HG02571 (cell line): ENCODE measurements at regions not wholly inside any gene's neighbourhood (a gene's known extent, or its start where the extent isn't known, plus 50 kb on each side); places are given as distances from the start of the nearest gene placed in this dataset.
"Not testable (repeated sequence)": the region's sequence is repeated elsewhere in the genome, so short reads cannot be mapped to it uniquely, and the experiment has no call there.

Experiments
- ATAC-seq: cut with Tn5 transposase; IDR thresholded peaks from one replicate; pipeline ENCODE4 v1.9.1; 2021; ENCODE audit warnings: mild to moderate bottlenecking, moderate library complexity; ENCODE audit not compliant: unreplicated experiment

GRCh38 chr2:91497129-91498064, 2805.9 kb downstream of the RPIA start:
- ATAC-seq: not testable (repeated sequence)

GRCh38 chr2:91498065-91498449, 2806.6 kb downstream of the RPIA start:
- ATAC-seq: not testable (repeated sequence)

GRCh38 chr2:91498513-91499250, 2807.2 kb downstream of the RPIA start:
- not testable (repeated sequence) for ATAC-seq

- not testable (repeated sequence) for ATAC-seq
Observed at GRCh38 chr2:91499431-91500050, 2808.1 kb downstream of the RPIA start.

GRCh38 chr2:91500246-91500977, 2808.9 kb downstream of the RPIA start:
- not testable (repeated sequence) for ATAC-seq

GRCh38 chr2:91500978-91501310, 2809.5 kb downstream of the RPIA start:
- not testable (repeated sequence) for ATAC-seq

GRCh38 chr2:91501481-91502080, 2810.1 kb downstream of the RPIA start:
- not testable (repeated sequence) for ATAC-seq

GRCh38 chr2:91503572-91503958, 2812.1 kb downstream of the RPIA start:
- not testable (repeated sequence) for ATAC-seq

- not testable (repeated sequence) for ATAC-seq
Observed at GRCh38 chr2:91503959-91504741, 2812.7 kb downstream of the RPIA start.

- ATAC-seq: not testable (repeated sequence)
Observed at GRCh38 chr2:91508816-91509215, 2817.3 kb downstream of the RPIA start.

- ATAC-seq: not testable (repeated sequence)
Observed at GRCh38 chr2:91509276-91509675, 2817.8 kb downstream of the RPIA start.

- ATAC-seq: not testable (repeated sequence)
Observed at GRCh38 chr2:91511166-91511565, 2819.7 kb downstream of the RPIA start.

- ATAC-seq: not testable (repeated sequence)
Observed at GRCh38 chr2:91515966-91516365, 2824.5 kb downstream of the RPIA start.

- ATAC-seq: not testable (repeated sequence)
Observed at GRCh38 chr2:91516669-91517068, 2825.2 kb downstream of the RPIA start.

- not testable (repeated sequence) for ATAC-seq
Observed at GRCh38 chr2:91517846-91518245, 2826.4 kb downstream of the RPIA start.

- not testable (repeated sequence) for ATAC-seq
Observed at GRCh38 chr2:91518361-91518981, 2827.0 kb downstream of the RPIA start.

GRCh38 chr2:91519359-91519758, 2827.9 kb downstream of the RPIA start:
- not testable (repeated sequence) for ATAC-seq

- not testable (repeated sequence) for ATAC-seq
Observed at GRCh38 chr2:91519914-91520313, 2828.4 kb downstream of the RPIA start.

GRCh38 chr2:91520523-91520922, 2829.1 kb downstream of the RPIA start:
- not testable (repeated sequence) for ATAC-seq
